Colonic mucosa (tissue), 4 donors: ENCODE measurements at regions not wholly inside any gene's neighbourhood (a gene's known extent, or its start where the extent isn't known, plus 50 kb on each side); places are given as distances from the start of the nearest gene placed in this dataset.

ENCODE experiments used
- DNase-seq: peaks from one replicate; pipeline ENCODE4 v3.0.0-alpha.2; 2020
- H3K27ac ChIP-seq: fragments of 200-600 bp; one replicate; pipeline ENCODE4 v1.8.0; 2021
- H3K27me3 ChIP-seq: fragments of 200-600 bp; one replicate; pipeline ENCODE4 v1.8.0; 2021
- H3K36me3 ChIP-seq: fragments of 200-600 bp; one replicate; pipeline ENCODE4 v1.8.0; 2021
- H3K4me1 ChIP-seq: fragments of 200-600 bp; one replicate; pipeline ENCODE4 v1.8.0; 2021; ENCODE audit warnings: mild to moderate bottlenecking
- H3K4me3 ChIP-seq: fragments of 200-600 bp; one replicate; pipeline ENCODE4 v1.8.0; 2021
- H3K9ac ChIP-seq, 2 donors: one replicate each; pipeline ENCODE4 v1.7.0; 2013; ENCODE audit warnings: control low read depth in 2 of 2, low read depth in 2 of 2, low read length in 2 of 2
- H3K9me3 ChIP-seq: fragments of 200-600 bp; one replicate; pipeline ENCODE4 v1.8.0; 2021
- intact Hi-C: fragments of 100-400 bp; cut with DNase I; formaldehyde crosslinking; loops from one replicate; pipeline ENCODE4 v1.14.1; 2022
- TF ChIP-seq, protein P1 (sequence below): fragments of 200-600 bp; IDR thresholded peaks from one replicate; pipeline ENCODE4 v1.8.0; 2022; ENCODE audit warnings: antibody characterized with exemption, mild to moderate bottlenecking
- donor health status: healthy.
- donor health status: DM: no; HTN: no; CAD: no.
- donor health status: DM: no; HTN: no; CAD: no.

DNA sequence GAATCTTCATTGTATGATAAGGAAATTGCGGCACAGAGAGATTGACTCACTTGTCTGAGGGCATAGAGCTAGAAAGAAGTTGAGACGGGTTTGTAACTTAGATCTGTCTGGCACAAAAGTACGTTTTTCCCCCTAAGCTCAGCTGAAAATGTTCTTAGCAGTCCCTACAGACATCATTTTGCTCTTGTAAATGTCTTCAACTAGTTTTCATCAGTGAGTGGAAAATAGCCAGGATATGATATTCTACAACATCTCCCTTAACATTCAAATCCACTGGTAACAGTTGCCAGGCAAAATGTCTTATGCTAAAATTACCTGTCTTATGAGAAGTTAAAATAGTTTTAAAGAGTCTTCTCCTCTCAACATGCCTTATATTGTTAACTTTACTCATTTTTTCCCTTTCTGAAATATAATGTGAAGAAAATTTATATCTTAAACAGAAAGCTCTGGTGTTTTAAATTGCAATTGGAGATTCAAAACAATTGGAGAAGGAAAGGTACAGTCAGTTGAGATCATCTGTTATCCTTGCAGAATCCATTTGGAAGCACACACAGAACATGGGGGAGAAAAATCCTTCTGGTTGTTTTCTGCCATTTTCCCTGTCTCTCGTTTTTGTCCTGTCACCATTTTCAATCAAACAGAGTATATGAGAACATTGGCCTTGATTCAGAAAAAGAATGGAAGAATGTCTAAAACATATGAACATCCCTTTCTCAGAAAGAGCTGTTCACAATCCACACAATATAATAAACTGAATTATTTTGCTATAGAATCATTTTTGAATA lies 255.0 kb downstream of the TRIB2 start:
- Histone ChIP-seq H3K27ac (no peak overlapping the region), H3K4me3 (no peak overlapping the region), H3K9ac (no peak overlapping the region), H3K9me3 (no peaks in the 10 kb centered on the region), H3K4me1 (no peaks in the 10 kb centered on the region), H3K36me3 (no peaks in the 10 kb centered on the region), H3K27me3 (no peaks in the 10 kb centered on the region)
- TF ChIP-seq, protein P1, sequence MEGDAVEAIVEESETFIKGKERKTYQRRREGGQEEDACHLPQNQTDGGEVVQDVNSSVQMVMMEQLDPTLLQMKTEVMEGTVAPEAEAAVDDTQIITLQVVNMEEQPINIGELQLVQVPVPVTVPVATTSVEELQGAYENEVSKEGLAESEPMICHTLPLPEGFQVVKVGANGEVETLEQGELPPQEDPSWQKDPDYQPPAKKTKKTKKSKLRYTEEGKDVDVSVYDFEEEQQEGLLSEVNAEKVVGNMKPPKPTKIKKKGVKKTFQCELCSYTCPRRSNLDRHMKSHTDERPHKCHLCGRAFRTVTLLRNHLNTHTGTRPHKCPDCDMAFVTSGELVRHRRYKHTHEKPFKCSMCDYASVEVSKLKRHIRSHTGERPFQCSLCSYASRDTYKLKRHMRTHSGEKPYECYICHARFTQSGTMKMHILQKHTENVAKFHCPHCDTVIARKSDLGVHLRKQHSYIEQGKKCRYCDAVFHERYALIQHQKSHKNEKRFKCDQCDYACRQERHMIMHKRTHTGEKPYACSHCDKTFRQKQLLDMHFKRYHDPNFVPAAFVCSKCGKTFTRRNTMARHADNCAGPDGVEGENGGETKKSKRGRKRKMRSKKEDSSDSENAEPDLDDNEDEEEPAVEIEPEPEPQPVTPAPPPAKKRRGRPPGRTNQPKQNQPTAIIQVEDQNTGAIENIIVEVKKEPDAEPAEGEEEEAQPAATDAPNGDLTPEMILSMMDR, result no peak
- no peak for DNase-seq
- intact Hi-C loops, result no loop called here

GRCh38 chr2:12978066-12978835 lies 261.5 kb downstream of the TRIB2 start:
- no peak overlapping the region for H3K9ac ChIP-seq
- no peaks in the 10 kb centered on the region for H3K27me3 ChIP-seq
- TF ChIP-seq, protein P1, result no peak
- no peaks in the 10 kb centered on the region for H3K36me3 ChIP-seq
- no peak overlapping the region for H3K27ac ChIP-seq
- DNase-seq, result no peak
- H3K4me1 ChIP-seq, result no peaks in the 10 kb centered on the region
- no peak overlapping the region for H3K4me3 ChIP-seq
- H3K9me3 ChIP-seq, result no peaks in the 10 kb centered on the region
- intact Hi-C loops, result no loop called here

- Histone ChIP-seq H3K27ac (no peak overlapping the region), H3K9me3 (no peaks in the 10 kb centered on the region), H3K4me1 (no peaks in the 10 kb centered on the region), H3K9ac (no peak overlapping the region), H3K27me3 (no peaks in the 10 kb centered on the region), H3K4me3 (no peak overlapping the region), H3K36me3 (no peaks in the 10 kb centered on the region)
- intact Hi-C loops, result no loop called here
- TF ChIP-seq, protein P1, result no peak
- no peak for DNase-seq
Measured at GRCh38 chr2:12979066-12979465, 262.3 kb downstream of the TRIB2 start.

GRCh38 chr2:12980817-12981216 lies 264.1 kb downstream of the TRIB2 start:
- Histone ChIP-seq H3K27ac (no peak overlapping the region), H3K9ac (no peak overlapping the region), H3K27me3 (no peaks in the 10 kb centered on the region), H3K36me3 (no peaks in the 10 kb centered on the region), H3K4me3 (no peak overlapping the region), H3K9me3 (no peaks in the 10 kb centered on the region), H3K4me1 (no peaks in the 10 kb centered on the region)
- intact Hi-C loops, result no loop called here
- no peak for DNase-seq
- TF ChIP-seq, protein P1, result no peak

GRCh38 chr2:12982149-12982584 lies 265.4 kb downstream of the TRIB2 start:
- TF ChIP-seq, protein P1, result no peak
- H3K9me3 ChIP-seq, result no peaks in the 10 kb centered on the region
- DNase-seq, result no peak
- H3K27me3 ChIP-seq, result no peaks in the 10 kb centered on the region
- H3K36me3 ChIP-seq, result no peaks in the 10 kb centered on the region
- H3K4me3 ChIP-seq, result no peak overlapping the region
- no peak overlapping the region for H3K27ac ChIP-seq
- no peak overlapping the region for H3K9ac ChIP-seq
- no peaks in the 10 kb centered on the region for H3K4me1 ChIP-seq
- intact Hi-C loops, result no loop called here
